ENCODE measurements at regions not wholly inside any gene's neighbourhood (a gene's known extent, or its start where the extent isn't known, plus 50 kb on each side); places are given as distances from the start of the nearest gene placed in this dataset.

DNA sequence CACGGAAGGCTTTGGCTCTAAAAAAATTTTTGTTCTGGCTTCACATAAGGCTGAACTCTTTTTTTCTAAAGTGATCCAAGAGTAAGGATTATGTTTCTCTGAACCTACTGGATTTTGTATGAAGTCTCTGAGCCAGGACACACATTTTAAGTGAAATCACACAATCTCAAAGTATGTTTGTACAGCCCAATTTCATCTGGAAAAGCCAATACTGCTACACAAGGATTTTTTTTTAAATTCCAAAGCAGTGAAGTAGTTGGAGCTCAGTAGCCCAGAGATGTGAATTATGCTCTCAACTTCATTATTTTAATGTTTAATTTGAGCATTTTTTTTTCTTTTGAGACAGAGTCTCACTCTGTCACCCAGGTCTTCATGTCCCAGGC is 243.9 kb downstream of the FAM43A start:
- Mint-ChIP-seq H3K9me3 (peaks cover 33% of the 10 kb centered on the region), H3K4me3 (no peak overlapping the region), H3K36me3 (ENCODE audit: low read depth) (peaks cover 5% of the 10 kb centered on the region), H3K27me3 (ENCODE audit: low read depth, poor library complexity) (peaks cover 26% of the 10 kb centered on the region), H3K4me1 (peaks cover 28% of the 10 kb centered on the region), H3K27ac (no peak overlapping the region)
- TF ChIP-seq, protein P1, sequence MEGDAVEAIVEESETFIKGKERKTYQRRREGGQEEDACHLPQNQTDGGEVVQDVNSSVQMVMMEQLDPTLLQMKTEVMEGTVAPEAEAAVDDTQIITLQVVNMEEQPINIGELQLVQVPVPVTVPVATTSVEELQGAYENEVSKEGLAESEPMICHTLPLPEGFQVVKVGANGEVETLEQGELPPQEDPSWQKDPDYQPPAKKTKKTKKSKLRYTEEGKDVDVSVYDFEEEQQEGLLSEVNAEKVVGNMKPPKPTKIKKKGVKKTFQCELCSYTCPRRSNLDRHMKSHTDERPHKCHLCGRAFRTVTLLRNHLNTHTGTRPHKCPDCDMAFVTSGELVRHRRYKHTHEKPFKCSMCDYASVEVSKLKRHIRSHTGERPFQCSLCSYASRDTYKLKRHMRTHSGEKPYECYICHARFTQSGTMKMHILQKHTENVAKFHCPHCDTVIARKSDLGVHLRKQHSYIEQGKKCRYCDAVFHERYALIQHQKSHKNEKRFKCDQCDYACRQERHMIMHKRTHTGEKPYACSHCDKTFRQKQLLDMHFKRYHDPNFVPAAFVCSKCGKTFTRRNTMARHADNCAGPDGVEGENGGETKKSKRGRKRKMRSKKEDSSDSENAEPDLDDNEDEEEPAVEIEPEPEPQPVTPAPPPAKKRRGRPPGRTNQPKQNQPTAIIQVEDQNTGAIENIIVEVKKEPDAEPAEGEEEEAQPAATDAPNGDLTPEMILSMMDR (IDR thresholded peaks at IDR 0.05): peak; percentile 8
- no peak for DNase-seq

DNA sequence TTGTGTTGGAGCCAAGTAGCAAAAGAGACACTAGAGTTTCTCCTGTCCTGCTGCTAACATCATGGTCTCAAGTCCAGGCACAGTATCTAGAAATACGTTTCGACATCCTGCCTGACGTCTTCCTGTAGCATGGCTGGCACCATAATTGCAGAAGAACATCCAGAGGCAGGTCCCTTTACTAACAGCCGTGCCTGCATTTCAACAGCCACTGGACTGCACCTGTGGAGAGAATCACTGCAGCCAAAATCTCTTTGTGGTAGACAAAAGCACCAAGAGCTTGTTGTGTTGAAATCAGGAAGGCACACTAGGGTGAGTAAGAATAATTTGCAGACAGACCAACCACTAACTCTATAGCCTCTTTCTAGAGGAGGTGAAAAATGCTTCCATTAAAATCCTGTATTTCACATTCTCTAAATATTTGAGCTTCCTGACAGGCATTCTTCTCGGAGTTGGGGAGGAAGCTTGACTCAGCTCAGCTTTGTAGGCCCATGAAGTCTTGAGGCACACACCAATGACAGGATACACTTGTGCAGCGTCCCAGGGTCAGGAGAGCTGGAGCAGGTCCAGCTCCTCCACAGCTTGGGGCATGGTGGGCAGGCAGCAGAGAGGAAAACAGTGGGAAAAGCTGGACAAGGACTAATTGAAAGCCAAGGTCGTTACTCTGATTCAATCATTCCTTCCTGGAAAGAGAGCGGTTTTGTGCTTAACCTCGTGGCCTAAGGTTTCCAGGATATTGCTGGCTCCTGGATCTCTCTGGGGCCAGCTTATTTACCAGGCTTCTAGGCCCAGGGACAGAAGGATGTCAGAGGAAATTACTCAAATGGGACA is 244.9 kb downstream of the FAM43A start:
- H3K4me3 Mint-ChIP-seq: no peak overlapping the region
- peaks cover 33% of the 10 kb centered on the region for H3K4me1 Mint-ChIP-seq
- no peak for DNase-seq
- H3K36me3 Mint-ChIP-seq (ENCODE audit: low read depth): peaks cover 5% of the 10 kb centered on the region
- H3K27me3 Mint-ChIP-seq (ENCODE audit: low read depth, poor library complexity): peaks cover 18% of the 10 kb centered on the region
- H3K27ac Mint-ChIP-seq: peak overlapping the region; percentile 17
- TF ChIP-seq, protein P1 (IDR thresholded peaks at IDR 0.05): no peak
- peaks cover 33% of the 10 kb centered on the region for H3K9me3 Mint-ChIP-seq

DNA sequence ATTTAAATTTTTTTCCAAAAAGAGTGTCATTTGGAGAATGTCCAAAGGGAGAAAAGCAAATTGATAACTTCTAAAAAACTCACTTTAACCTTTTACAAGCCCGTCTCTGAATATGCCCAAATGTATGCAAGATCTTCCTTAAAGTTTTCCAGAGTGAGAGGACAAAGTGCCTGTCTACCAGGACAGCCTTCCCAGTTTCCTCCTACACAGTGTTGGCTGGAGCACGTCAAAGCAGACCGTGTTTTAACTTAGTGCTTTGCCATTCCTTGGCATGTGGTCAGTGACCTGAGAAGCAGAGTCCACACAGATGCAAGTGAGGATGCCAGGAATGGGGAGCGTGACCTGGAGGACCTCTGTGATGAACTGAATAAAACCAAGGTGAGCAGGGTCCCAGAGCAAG is 245.7 kb downstream of the FAM43A start:
- Mint-ChIP-seq H3K27ac (peak overlapping the region; percentile 17), H3K4me1 (peaks cover 30% of the 10 kb centered on the region), H3K27me3 (ENCODE audit: low read depth, poor library complexity) (peaks cover 17% of the 10 kb centered on the region), H3K36me3 (ENCODE audit: low read depth) (peaks cover 5% of the 10 kb centered on the region), H3K4me3 (no peak overlapping the region), H3K9me3 (peaks cover 33% of the 10 kb centered on the region)
- TF ChIP-seq, protein P1 (IDR thresholded peaks at IDR 0.05): no peak
- DNase-seq: no peak

DNA sequence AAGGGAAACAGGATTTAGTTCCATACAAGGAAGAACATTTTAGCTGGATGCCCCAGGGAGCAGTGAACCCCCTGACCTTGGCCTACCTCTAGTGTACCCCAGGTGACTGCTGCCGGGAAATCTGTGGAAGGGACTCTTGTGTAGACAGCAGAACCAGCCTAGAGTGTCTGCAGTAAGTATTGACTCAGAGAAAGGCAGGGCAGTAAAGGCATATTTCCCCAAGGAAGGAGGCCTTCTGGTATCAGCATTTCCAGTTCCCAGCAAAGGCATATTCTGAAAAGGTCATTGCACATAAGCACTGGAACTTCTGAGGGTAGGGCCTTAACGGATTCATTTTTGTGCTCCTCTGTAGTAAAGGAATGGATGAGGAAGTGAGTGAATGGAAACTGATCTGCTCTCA is 246.2 kb downstream of the FAM43A start:
- Mint-ChIP-seq H3K36me3 (ENCODE audit: low read depth) (peaks cover 5% of the 10 kb centered on the region), H3K4me3 (no peak overlapping the region), H3K27me3 (ENCODE audit: low read depth, poor library complexity) (peaks cover 17% of the 10 kb centered on the region), H3K4me1 (peaks cover 30% of the 10 kb centered on the region), H3K27ac (no peak overlapping the region), H3K9me3 (peaks cover 33% of the 10 kb centered on the region)
- DNase-seq: no peak
- TF ChIP-seq, protein P1 (IDR thresholded peaks at IDR 0.05): no peak

DNA sequence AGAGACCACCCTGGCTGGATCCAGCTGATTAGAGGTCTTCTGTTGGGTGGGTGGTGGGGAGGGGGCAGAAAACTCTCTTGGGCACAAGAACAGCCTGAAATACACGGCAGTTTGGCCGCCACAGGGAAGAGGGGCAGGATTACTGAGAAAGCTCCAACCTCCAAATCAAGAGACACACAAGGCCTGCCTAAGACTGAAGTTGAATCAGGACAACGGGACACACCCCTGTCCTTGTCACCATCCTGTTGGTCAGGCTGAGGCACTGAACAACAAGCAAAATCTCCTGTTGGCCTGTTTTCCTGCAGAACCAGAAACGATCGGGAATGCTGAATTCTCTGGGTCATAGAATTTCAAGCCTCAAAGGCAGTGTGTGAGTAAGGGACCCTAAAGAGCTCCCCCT is 247.8 kb downstream of the FAM43A start:
- peaks cover 25% of the 10 kb centered on the region for H3K4me1 Mint-ChIP-seq
- peaks cover 16% of the 10 kb centered on the region for H3K27me3 Mint-ChIP-seq (ENCODE audit: low read depth, poor library complexity)
- no peak for DNase-seq

More for the DNA sequence above, 247.8 kb downstream of the FAM43A start:
- Mint-ChIP-seq H3K36me3 (ENCODE audit: low read depth) (peaks cover 5% of the 10 kb centered on the region), H3K4me3 (no peak overlapping the region), H3K27ac (no peak overlapping the region), H3K9me3 (peaks cover 33% of the 10 kb centered on the region)
- TF ChIP-seq, protein P1 (IDR thresholded peaks at IDR 0.05): no peak

Measured in nephron progenitor cell (in vitro differentiated cells).